ENCODE measurements at regions not wholly inside any gene's neighbourhood (a gene's known extent, or its start where the extent isn't known, plus 50 kb on each side); places are given as distances from the start of the nearest gene placed in this dataset.

- TF ChIP-seq TSHZ1 (tag by site-specific recombination; IDR thresholded peaks at IDR 0.05; ENCODE audit: borderline replicate concordance) (peak; percentile 14; the same call in 1 of the 2 replicates), ZNF600 (tag by site-specific recombination; IDR thresholded peaks at IDR 0.05) (peak; percentile 67), ZNF776 (tag by site-specific recombination; IDR thresholded peaks at IDR 0.05; ENCODE audit: borderline replicate concordance) (no peak), KLF1 (tag by site-specific recombination; IDR thresholded peaks at IDR 0.05) (peak; percentile 76), ZEB2 (tag by site-specific recombination; IDR thresholded peaks at IDR 0.05) (peak; percentile 42; the same call in 1 of the 2 replicates), ZNF221 (tag by site-specific recombination; IDR thresholded peaks at IDR 0.05; ENCODE audit: borderline replicate concordance) (no peak), ZSCAN4 (tag by site-specific recombination; IDR thresholded peaks at IDR 0.05) (no peak), REPIN1 (tag by site-specific recombination; IDR thresholded peaks at IDR 0.05; ENCODE audit: low read depth) (no peak), ZNF677 (tag by site-specific recombination; IDR thresholded peaks at IDR 0.05) (no peak), ZNF510 (tag by site-specific recombination; IDR thresholded peaks at IDR 0.05; ENCODE audit: insufficient replicate concordance) (no peak)
Measured at GRCh38 chr1:234866007-234866866, 256.3 kb upstream of the IRF2BP2 start (continued).

DNA sequence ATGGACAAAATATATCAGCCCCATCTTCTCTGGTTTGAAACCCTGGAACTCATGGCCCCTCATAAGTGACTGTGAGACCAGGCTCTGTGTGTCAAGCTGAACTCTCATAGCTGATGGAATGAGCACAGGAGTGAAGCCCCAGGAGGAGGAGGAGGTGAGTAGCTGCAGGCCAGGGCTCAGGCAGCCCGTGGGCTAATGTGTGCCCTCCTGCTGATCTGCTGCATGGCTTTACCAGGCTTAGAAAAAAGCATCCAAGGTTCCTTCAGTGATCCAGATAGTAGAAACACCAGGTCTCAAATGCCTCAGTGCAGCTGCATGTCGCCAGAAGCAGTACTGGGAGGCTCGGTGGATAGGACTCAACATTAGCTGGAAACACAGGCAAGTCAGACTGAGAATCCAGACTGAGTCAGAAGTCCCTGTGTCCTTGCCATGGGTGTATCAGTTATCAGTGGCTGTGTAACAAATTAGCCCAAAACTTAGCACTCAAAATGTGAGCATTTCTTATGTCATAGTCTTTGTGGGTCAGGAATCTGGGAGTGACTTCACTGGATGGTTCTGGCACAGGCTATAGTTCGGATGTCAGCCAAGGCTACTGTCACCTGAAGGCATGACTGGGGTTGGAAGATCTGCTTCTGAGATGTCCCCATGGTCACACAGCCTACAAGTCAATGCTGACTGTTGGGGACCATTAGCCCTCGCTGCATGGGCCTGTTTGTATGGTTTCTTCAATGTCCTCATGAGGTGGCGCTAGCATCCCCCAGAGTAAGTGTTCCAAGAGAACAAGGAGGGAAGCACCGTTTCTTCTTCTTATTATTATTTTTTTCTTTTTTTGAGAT is 255.4 kb upstream of the IRF2BP2 start:
- POLR2A ChIA-PET, result no interaction called here
- Histone ChIP-seq H3K27ac (ENCODE audit: extremely low read depth, low read depth, low read length) (no peak overlapping the region), H3K36me3 (ENCODE audit: control insufficient read depth in 2 of 2, insufficient read depth in 1 of 2, low read length in 2 of 2) (no peaks in the 10 kb centered on the region), H3K4me1 (ENCODE audit: control insufficient read depth, insufficient read depth, low read length) (no peaks in the 10 kb centered on the region), H3K4me3 (ENCODE audit: low read depth, low read length) (no peak overlapping the region), H3K9me3 (ENCODE audit: control insufficient read depth, insufficient read depth, low read depth, low read length) (no peaks in the 10 kb centered on the region)
- CTCF ChIA-PET, result interaction anchor here (0.5 to 0.6 kb wide), 2 partner anchors 112 to 202 kb away, joined by 3 read pairs; no protein-coding TSS in a partner anchor
- TF ChIP-seq ZNF473 (tag by site-specific recombination; IDR thresholded peaks at IDR 0.05) (no peak), ZNF148 (tag by site-specific recombination; IDR thresholded peaks at IDR 0.05; ENCODE audit: borderline replicate concordance) (no peak), PRDM6 (tag by site-specific recombination; IDR thresholded peaks at IDR 0.05) (no peak), ZNF529 (tag by site-specific recombination; IDR thresholded peaks at IDR 0.05; ENCODE audit: insufficient replicate concordance) (no peak), ZBTB1 (tag by site-specific recombination; IDR thresholded peaks at IDR 0.05) (no peak), ZNF202 (tag by site-specific recombination; IDR thresholded peaks at IDR 0.05; ENCODE audit: borderline replicate concordance) (no peak), RBAK (tag by site-specific recombination; IDR thresholded peaks at IDR 0.05) (peak; percentile 100), ZFP69B (tag by site-specific recombination; IDR thresholded peaks at IDR 0.05) (no peak), ZNF48 (tag by site-specific recombination; IDR thresholded peaks at IDR 0.05) (0 out of 2 replicates have a peak, but pooled peaks have one; percentile 43), ZNF707 (tag by site-specific recombination; IDR thresholded peaks at IDR 0.05) (no peak)
- TF ChIP-seq, protein P1, sequence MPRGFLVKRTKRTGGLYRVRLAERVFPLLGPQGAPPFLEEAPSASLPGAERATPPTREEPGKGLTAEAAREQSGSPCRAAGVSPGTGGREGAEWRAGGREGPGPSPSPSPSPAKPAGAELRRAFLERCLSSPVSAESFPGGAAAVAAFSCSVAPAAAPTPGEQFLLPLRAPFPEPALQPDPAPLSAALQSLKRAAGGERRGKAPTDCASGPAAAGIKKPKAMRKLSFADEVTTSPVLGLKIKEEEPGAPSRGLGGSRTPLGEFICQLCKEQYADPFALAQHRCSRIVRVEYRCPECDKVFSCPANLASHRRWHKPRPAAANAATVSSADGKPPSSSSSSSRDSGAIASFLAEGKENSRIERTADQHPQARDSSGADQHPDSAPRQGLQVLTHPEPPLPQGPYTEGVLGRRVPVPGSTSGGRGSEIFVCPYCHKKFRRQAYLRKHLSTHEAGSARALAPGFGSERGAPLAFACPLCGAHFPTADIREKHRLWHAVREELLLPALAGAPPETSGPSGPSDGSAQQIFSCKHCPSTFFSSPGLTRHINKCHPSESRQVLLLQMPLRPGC (tag by site-specific recombination; IDR thresholded peaks at IDR 0.05), result no peak

Measured in HEK293 (cell line).